Tongue (tissue), 1 donor: ENCODE measurements at regions not wholly inside any gene's neighbourhood (a gene's known extent, or its start where the extent isn't known, plus 50 kb on each side); places are given as distances from the start of the nearest gene placed in this dataset.

Source experiments
- DNase-seq: peaks from one replicate; pipeline ENCODE4 v3.0.0-alpha.2; 2015

DNA sequence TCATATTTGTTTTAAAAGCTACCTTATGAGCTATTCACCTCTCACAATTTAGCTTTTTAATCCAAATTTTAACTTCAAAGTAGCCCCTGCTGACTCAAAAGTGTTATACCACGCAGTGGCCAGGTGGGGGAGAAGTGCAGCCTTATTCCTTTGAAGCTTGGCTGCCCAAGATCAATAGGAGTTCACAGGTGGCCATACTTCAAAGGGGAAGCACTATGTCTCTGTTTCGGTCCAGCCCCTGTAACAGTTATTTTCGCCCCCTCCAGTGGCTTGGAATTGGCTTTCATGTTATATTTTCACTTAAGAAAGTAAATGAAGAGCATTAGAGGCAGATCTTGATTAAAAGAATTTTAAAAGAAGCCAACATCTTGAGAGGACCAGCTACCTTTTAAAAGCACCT is 608.4 kb downstream of the EPHA7 start:
- peak; percentile 32 for DNase-seq

DNA sequence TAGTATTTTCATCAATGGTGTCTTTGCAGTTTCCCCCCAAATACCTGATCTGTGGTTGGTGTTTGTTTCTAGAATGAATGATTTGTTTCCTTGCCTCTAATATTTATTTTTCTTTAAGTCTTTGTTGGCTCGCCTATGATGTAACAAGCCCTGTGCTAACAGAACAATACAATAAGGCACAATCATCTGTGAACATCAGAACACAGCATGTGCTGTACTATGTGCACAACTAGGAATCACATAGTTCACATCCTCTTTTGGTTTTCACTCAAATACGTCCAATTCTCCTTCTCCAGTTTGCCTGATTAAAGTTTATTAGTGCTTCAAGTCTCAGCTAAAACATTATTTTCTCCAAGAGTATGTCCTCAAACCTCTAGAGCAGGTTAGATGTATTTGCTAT is 613.1 kb downstream of the EPHA7 start:
- DNase-seq: no peak

DNA sequence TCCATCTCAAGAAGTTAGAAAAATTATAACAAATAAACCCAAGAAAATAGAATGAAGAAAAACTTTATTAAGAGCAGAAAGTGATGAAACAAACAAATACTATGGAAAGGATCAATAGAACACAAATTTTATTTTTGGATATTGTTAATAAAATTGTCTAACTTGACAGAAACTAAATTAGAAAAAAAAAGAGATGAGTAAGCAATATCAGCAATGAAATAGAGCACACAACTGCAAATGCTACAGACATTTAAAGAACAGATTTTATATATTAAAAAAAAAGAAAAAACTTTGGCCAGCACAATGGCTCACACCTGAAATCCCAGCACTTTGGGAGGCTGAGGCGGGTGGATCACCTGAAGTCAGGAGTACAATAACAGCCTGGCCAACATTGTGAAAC is 628.0 kb downstream of the EPHA7 start:
- no peak for DNase-seq

DNA sequence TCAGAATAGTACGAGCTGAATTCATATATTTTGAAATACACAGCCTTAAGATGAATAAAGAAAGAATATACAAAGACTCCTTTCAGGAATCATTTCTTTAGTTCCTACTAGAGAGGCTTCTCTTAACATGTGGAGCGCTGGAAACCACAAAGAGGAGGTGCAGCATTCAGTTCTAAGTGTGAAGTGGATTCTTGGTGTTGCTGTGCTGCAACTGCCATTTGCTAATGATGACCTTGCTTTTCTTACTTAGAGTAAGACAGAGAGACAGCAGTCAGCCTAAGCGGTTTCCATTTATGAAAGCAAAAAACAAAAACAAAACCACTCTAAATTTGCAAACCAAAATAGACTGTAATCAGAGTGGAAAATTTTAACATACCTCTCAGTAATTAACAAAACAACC is 629.0 kb downstream of the EPHA7 start:
- DNase-seq: no peak

DNA sequence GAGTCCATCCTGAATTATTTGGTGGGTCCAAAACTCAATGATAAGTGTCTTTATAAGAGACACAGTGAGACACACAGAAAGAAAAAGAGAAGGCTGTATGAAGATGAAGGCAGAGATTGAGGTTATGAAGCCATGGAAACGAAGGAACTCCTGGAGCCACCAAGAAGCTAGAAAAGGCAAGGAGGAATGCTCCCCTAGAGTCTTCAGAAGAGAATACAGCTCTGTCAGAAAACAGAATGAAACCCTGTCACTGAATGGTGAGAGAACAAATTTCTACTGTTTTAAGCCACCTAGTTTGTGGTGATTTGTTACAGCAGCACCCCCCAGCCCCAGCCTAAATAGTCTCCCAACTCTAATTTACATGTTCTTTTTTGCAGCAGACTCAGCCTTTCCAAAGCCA is 635.1 kb downstream of the EPHA7 start:
- no peak for DNase-seq

DNA sequence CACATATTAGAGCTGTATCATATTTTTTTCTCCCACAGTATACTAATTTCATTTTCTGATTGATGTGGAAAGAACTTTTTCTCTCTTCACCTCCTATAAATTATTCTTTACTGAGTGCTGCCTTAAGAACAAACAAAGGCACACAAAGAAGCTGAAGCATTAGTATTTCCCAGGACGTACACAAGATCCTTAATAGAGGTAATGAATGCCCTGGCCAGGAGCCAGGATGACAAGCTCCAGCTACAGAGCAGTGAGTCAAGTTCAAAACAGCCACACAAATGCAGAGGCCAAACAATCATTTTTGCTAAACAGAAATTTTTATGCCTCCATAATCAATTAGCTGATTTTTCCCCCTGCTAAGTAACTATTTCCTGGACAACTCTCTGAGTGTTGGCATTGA is 639.6 kb downstream of the EPHA7 start:
- DNase-seq: peak; percentile 69

DNA sequence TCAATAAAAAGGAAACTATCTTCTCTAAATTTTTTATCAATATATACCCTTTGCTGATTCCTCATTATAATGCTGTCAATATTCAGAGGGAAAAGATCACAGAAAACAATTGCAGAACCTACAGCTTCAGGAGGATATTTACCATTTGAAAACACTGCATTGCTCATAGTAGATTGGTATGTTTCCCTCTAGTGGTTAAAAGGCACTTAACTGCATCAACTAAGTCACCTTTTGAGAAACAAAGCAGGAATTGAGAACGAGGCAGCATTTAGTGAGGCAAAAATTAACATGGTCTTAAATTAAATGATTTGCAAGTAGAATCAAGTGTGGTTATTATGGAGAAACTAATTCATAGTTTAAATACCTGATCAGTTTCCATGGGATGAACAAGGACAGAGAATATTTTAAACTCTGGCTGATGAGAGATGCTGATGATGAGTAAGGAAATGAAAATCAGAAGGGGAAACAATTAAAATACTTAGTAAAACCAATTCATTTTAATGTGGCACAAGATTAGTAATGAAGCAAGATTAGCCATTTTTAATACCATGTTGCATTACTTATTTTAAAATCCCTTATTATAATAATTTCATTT is 642.1 kb downstream of the EPHA7 start:
- DNase-seq: peak; percentile 57

DNA sequence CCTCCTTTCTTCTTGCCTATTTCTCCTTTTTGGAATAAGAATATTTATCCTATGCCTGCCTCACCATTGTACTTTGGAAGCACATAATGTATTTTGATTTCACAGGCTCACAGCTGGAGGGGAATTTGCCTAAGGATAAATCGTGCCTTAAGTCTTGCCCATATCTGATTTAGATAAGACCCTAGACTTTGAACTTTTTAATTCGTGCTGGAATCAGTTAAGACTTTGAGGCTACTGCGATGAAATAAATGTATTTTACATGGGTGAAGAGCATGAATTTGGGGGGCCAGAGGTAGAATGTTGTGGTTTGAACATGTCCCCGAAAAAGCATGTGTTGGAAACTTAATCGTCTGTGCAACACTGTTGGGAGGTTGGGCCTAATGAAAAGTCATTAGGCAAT is 648.8 kb downstream of the EPHA7 start:
- no peak for DNase-seq

DNA sequence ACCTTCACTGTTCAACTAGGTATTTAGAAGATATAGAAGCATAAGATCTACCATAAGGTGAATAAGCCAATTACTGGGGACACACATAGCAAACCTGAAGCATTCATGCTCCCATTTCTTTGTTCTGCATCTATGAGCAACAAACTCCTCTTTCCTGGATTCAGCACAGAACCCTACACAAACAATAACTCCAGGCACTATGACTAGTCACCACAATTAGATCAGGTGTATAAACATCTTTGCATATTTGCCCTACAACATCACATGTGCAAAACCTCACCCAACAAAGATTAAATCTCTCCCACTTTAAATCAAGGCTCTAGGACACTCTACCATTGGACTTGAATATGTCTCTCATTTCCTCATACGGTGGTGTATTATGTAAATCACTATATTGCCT is 652.3 kb downstream of the EPHA7 start:
- DNase-seq: no peak

DNA sequence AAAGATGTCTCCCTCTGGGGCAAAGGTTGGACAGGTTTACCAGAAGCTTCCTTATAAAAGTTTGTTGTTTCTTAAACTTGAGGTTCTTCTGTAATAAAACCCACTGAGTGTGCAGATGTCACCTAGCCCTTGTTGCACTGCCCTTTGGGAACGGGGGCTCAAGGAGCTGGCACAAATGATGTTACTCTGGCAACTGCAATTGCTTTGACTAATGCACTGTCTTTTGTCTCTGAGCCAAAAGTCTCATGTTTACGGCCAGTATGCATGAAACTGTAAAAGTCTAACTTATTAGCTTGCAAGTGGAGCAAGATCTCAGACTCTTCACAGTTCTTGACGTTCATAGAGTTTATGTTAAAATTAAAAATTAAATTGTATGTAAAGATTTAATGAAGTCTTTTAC is 655.7 kb downstream of the EPHA7 start:
- DNase-seq: peak; percentile 63

DNA sequence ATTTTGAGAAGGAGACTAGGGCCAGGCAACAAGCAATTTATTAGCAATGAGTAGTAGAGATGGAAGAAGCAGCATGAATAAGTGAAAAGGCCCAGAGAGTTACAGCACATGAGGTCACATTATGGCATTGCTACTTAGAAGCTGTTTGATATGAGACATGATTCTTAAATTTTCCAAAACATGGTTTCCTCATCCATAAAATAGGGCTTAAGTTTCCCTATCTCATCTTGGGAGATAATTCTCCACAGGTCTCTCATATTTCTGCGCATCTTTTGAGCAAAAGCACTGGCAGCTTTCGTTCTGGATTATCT is 656.1 kb downstream of the EPHA7 start:
- DNase-seq: no peak

DNA sequence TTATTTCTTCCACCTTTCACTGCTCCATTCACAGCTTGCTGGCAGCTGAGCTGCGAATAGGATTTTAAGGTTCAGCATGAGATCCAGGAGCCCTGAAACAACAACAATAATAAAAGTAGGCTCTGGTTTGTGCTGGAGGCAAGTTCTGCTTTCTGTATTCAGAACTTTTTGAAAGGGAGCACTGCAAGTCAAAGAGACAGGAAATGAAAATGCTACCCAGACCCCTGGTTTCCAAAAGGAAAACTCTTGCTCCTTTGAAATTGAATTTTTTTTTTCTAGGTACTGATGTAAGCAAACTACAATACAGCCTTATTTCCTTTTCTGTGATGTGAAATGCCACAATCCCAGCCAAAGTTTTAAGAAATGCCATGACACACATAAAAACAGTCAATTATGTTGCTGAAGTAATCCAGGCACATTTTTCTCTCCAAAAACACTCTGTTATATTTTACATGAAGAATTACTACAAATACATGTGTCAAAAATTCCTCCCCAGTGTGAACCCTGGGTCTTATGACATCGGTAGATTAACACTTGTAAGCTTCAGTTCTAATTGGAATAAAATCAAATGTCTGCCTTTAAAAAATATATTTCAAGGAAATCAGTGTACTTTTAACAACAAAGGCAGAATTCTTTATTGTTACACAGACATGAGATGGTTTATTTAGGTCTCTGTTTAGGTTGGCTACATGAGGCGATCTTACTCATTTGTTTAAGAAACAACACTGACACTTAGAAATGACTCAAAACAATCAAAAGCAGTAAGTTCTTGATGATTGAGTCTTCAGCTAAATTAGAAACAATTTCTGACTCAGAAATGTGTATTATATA is 656.7 kb downstream of the EPHA7 start:
- peak; percentile 85 for DNase-seq

DNA sequence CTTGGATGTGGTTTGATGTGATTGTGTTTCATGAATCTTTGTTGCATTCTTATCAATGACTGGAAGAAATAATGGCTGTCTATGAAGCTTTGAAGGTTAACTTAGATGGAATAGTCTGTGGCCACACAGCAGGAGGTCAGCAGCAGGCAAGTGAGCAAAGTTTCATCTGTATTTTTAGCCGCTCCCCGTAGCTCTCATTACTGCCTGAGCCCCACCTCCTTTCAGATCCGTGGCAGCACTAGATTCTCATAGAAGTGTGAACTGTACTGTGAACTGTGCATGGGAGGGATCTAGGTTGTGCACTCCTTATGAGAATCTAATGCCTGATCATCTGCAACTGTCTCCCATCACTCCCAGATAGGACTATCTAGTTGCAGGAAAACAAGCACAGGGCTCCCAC is 660.2 kb downstream of the EPHA7 start:
- DNase-seq: no peak

DNA sequence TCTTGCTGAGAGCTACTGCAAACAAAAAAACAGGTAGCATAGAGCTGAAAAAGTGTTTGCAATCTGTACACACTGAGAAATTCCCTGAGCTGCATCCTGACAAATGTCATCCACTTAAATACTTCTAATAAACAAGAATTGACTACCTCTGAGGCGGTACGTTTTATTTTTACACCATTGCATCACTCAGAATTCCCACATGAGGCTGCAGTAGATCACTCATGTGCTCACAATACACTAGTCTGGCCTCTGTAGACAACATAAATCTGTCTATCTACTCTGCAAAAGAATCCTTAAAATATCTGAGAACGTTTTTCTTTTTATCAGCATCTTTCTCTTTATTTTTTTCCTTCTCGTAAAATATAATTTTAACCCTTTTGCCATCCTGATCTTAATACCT is 661.4 kb downstream of the EPHA7 start:
- DNase-seq: no peak

DNA sequence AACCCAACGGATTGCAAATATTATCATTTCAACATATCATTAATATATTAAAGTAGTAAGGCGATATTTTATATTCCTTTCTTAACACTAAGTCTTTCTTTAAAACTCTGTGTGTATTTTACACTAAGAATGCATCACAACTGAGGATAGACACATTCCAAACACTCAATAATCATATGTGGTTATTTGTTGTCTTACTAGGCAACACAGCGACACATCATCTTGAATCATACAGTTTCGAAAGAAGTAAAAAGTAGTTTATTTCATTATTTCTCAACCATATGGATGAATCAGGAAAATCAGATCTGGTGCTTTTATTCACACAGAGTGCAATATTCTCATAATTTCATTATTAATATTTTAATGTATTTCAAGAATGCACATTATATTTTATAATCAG is 662.4 kb downstream of the EPHA7 start:
- no peak for DNase-seq

DNA sequence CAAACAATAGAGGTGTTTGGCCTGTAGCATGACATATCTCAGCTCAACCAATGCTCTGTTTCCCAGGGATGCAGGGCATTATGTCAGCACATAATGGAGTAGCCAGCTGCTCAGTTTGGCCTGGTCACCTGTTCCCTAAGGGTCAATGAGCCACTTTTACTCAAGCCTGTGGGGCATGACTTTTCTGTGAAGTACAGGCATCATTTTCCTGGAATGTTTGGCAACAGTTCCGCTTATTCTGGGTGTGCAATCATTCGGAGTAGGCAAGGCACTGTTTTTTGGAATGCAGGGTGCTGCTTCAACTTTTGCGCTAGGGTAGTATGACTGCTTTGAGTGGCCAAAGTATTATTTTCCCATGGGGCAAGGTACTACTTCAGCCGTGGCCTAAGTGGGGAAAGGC is 665.4 kb downstream of the EPHA7 start:
- DNase-seq: no peak

DNA sequence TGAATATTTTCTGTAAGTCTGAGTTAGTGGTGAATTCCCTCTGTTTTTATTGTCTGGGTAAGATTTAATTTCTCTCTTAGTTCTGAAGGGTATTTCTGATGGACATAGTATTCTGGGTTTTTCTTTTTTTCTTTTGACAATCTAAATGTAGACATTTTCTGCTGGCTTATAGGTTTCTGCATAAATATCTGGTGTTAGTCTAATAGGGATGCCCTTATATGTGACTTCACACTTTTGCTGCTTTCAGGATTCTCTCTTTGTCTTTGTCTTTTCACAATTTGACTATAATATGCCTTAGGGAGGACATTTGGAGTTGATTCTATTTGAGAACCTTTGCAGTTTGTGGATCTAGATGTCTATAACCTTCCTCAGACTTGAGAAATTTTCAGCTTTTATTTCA is 667.2 kb downstream of the EPHA7 start:
- no peak for DNase-seq

DNA sequence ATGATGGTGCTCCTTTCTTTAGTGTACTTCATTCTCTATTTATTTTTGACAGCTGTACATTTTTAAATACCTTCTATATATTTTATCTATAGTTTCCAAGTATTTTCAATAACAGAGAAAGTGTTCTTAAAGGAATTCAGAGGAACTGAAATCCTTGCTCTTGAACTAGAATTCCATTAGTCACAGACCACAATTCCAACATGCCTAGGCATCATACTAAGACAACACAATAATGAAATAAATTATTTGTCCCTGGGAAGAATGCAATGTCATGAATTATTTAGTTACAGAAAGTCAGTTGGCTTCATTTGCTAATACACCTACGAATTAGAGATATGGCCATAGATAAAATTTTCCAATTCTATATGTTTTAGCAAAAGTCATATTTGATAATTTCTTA is 671.2 kb downstream of the EPHA7 start:
- DNase-seq: no peak

DNA sequence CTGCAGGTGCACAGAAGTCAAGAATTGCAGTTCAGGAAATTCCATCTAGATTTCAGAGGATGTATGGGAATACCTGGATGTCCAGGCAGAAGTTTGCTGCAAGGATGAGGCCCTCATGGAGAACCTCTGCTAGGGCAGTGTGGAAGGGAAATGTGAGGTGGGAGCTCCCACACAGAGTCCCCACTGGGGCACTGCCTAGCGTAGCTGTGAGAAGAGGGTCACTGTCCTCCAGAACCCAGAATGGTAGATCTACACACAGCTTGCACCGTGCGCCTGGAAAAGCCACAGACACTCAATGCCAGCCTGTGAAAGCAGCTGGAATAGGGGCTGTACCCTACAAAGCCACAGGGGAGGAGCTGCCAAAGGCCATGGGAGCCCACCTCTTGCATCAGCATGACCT is 681.4 kb downstream of the EPHA7 start:
- DNase-seq: no peak

DNA sequence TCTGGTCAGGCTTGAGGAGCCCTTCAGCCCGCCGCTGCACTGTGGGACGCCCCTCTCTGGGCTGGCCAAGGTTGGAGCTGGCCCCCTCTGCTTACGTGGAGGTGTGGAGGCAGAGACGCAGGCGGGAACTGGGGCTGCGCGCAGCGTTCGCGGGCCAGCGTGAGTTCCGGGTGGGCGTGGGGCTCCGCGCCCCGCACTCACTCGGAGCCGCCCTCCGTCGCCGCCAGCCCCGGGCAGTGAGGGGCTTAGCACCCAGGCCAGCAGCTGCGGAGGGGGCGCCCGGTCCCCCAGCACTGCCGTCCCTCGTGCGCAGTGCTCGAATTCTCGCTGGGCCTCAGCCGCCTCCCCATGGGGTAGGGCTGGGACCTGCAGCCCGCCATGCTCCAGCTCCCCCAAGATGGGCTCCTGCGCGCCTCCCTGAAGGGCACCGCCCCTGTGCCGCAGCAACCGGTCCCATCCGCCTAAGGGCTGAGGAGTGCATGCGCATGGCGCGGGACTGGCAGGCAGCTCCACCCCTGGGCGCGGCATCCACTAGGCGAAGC is 695.9 kb downstream of the EPHA7 start:
- no peak for DNase-seq

DNA sequence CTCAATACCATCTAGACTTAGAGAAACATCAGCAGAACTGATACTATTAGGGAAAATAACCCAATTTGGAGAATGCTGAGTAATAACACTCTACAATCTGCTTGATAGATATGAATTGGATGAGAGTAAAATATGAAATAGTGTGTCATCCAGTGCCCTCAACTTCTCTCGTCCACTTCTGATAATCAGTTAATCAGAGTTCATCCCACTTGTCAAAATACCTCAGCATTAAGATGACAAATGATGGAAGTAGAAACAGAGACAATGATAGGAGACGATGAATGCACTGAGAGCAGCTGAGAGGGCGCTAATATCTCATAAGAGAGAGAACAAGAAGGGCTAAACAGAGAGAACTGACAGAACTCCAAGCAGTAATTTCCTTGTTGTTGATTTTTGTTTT is 699.6 kb downstream of the EPHA7 start:
- no peak for DNase-seq

DNA sequence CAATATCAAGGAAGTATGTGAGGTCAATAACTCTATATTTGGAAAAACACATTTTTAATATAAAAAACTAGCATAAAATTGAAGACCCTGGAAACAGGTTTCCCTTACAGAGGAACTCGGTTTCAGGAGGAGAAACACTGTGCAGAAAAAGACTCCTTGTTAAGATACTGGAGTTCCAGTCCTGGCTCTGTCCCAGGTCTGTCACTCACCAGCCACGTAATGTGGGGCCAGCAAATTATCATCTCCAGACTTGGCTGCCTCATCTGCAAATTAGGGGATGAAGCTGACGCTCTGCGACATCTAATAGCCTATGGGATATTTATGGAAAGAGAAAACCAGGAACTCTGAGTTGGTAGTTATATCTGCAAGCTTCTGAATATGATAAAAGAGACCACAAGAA is 702.7 kb downstream of the EPHA7 start:
- no peak for DNase-seq

DNA sequence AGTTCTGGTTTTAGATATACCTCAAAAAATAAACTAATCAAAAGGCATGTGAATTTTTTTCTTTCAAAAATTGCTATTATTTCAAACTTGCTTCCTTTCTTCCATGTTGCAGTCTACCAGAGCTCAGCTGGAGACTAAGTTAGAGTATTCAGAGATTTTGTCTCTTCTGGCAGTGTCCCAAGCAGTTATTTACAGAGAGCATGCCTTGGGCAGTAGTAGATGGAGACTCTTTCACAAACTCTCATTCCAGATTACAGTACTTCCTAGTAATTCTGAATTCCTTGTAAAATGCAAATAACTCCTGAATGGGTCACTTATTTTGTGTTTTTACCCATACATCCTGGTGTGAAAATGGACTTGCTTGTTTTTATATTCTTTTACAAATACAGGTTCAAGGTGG is 703.4 kb downstream of the EPHA7 start:
- DNase-seq: peak; percentile 9

DNA sequence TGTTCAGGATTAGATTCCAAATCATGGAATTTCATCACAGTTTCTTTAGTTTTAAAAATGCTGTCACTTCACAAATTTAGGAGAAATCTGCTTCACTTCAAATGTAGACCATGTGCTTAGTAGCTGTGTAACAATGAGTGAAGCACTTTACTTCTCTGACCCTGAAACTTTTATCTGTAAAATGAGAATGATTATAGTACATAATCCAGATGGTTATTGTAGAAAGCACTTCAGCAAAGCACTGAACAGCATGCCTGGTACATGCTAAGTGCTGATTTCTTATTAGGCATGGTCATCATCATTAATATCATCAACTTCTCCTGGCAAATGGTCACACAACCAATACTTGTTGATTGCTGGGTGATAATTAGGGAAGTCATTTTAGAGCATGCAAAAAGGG is 705.0 kb downstream of the EPHA7 start:
- DNase-seq: no peak
